ENCODE measurements at regions not wholly inside any gene's neighbourhood (a gene's known extent, or its start where the extent isn't known, plus 50 kb on each side); places are given as distances from the start of the nearest gene placed in this dataset.

DNA sequence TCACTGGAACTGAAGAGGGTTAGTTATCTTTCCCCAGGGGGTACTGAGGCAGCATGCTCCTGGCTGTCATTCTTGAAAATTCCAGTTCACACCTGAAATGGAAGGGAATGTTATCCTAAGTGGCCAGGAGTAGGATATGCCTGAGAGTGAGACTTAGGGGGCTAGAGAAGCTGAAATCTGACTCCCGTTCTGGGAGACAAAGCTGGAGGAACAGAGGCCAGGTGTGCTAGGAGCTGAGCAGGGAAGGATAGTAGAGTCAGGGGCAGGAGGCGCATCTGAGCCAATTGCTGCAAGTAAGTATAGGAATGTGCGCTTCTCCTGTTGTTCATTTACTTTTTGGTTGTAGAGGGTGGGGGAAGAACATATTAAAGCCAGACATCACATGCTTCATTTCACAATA is 58.1 kb upstream of the KIAA1217 start:
- no peaks in the 10 kb centered on the region for H3K36me3 ChIP-seq (ENCODE audit: control insufficient read depth in 1 of 2, insufficient read depth in 2 of 2, low read length in 2 of 2)
- POLR2A ChIA-PET = no interaction called here
- H3K9me3 ChIP-seq (ENCODE audit: control insufficient read depth in 1 of 2, insufficient read depth in 1 of 2, low read depth in 1 of 2, low read length in 2 of 2) = no peaks in the 10 kb centered on the region
- RAD21 ChIA-PET (ENCODE audit: low non-redundant PET in 1 of 2, low total read pairs in 2 of 2, uncharacterized antibody in 2 of 2, unreplicated experiment in 2 of 2) = no interaction called here
- H2AFZ ChIP-seq (ENCODE audit: low read depth, low read length, poor library complexity, severe bottlenecking) = no peak overlapping the region
- BruUV-seq (replicated peaks) = no TSS peak
- no peaks in the 10 kb centered on the region for H3K4me1 ChIP-seq (ENCODE audit: control insufficient read depth in 1 of 2, insufficient read depth in 2 of 2, low read length in 2 of 2)
- no peaks in the 10 kb centered on the region for H3K79me2 ChIP-seq (ENCODE audit: insufficient read depth, low read length)
- no peaks in the 10 kb centered on the region; the same call in 1 of the 2 replicates for H4K20me1 ChIP-seq (ENCODE audit: insufficient read depth)
- no peak for ATAC-seq
- DNase-seq (ENCODE audit: low read depth, low spot score) = no peak
- no peak overlapping the region for H3K9ac ChIP-seq (ENCODE audit: low read length)
- intact Hi-C loops (cut with micrococcal nuclease) = no loop called here
- H3K27ac ChIP-seq (ENCODE audit: low read depth, low read length) = no peak overlapping the region
- no peaks in the 10 kb centered on the region for H3K27me3 ChIP-seq (ENCODE audit: insufficient read depth, low read length)
- no peak overlapping the region for H3K4me2 ChIP-seq (ENCODE audit: low read length)
- CTCF ChIA-PET = no interaction called here
- no peaks in the 10 kb centered on the region for H3K9me2 ChIP-seq (ENCODE audit: insufficient read depth)
- H3K4me3 ChIP-seq (replicated peaks in 1 of 2; ENCODE audit: low read depth in 1 of 2, low read length in 2 of 2) = no peak overlapping the region
- no peak for TF ChIP-seq POLR2A (IDR thresholded peaks at IDR 0.05; ENCODE audit: borderline replicate concordance, extremely low read depth, insufficient read depth, insufficient read length)
- TF ChIP-seq ELF1 (IDR thresholded peaks at IDR 0.05; ENCODE audit: borderline replicate concordance, low read depth) = no peak
- no peak for TF ChIP-seq SRF (IDR thresholded peaks at IDR 0.05; ENCODE audit: low read depth)
- TF ChIP-seq, protein P1, sequence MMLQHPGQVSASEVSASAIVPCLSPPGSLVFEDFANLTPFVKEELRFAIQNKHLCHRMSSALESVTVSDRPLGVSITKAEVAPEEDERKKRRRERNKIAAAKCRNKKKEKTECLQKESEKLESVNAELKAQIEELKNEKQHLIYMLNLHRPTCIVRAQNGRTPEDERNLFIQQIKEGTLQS (IDR thresholded peaks at IDR 0.05) = no peak
- TF ChIP-seq JUND (IDR thresholded peaks at IDR 0.05) = no peak
- TF ChIP-seq RAD21 (IDR thresholded peaks at IDR 0.05; ENCODE audit: low read depth) = no peak
- TF ChIP-seq, protein P2, sequence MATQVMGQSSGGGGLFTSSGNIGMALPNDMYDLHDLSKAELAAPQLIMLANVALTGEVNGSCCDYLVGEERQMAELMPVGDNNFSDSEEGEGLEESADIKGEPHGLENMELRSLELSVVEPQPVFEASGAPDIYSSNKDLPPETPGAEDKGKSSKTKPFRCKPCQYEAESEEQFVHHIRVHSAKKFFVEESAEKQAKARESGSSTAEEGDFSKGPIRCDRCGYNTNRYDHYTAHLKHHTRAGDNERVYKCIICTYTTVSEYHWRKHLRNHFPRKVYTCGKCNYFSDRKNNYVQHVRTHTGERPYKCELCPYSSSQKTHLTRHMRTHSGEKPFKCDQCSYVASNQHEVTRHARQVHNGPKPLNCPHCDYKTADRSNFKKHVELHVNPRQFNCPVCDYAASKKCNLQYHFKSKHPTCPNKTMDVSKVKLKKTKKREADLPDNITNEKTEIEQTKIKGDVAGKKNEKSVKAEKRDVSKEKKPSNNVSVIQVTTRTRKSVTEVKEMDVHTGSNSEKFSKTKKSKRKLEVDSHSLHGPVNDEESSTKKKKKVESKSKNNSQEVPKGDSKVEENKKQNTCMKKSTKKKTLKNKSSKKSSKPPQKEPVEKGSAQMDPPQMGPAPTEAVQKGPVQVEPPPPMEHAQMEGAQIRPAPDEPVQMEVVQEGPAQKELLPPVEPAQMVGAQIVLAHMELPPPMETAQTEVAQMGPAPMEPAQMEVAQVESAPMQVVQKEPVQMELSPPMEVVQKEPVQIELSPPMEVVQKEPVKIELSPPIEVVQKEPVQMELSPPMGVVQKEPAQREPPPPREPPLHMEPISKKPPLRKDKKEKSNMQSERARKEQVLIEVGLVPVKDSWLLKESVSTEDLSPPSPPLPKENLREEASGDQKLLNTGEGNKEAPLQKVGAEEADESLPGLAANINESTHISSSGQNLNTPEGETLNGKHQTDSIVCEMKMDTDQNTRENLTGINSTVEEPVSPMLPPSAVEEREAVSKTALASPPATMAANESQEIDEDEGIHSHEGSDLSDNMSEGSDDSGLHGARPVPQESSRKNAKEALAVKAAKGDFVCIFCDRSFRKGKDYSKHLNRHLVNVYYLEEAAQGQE (IDR thresholded peaks at IDR 0.05; ENCODE audit: low read depth) = no peak
- TF ChIP-seq EZH2 (IDR thresholded peaks at IDR 0.05) = no peak
- TF ChIP-seq, protein P3, sequence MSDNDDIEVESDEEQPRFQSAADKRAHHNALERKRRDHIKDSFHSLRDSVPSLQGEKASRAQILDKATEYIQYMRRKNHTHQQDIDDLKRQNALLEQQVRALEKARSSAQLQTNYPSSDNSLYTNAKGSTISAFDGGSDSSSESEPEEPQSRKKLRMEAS (IDR thresholded peaks at IDR 0.05) = no peak
